Mucosa of stomach (tissue), 1 donor: ENCODE measurements at regions not wholly inside any gene's neighbourhood (a gene's known extent, or its start where the extent isn't known, plus 50 kb on each side); places are given as distances from the start of the nearest gene placed in this dataset.

ENCODE experiments used
- H3K27me3 ChIP-seq: one replicate; pipeline ENCODE4 v1.7.0; 2013; ENCODE audit warnings: mild to moderate bottlenecking, low read length; ENCODE audit not compliant: control insufficient read depth, insufficient read depth
- H3K36me3 ChIP-seq: one replicate; pipeline ENCODE4 v1.7.0; 2013; ENCODE audit warnings: low read length; ENCODE audit not compliant: control insufficient read depth, insufficient read depth
- H3K4me1 ChIP-seq: one replicate; pipeline ENCODE4 v1.7.0; 2013; ENCODE audit warnings: mild to moderate bottlenecking, low read length; ENCODE audit not compliant: control insufficient read depth, insufficient read depth
- H3K4me3 ChIP-seq: one replicate; pipeline ENCODE4 v1.7.0; 2013; ENCODE audit warnings: low read length
- H3K9ac ChIP-seq: one replicate; pipeline ENCODE4 v1.7.0; 2013; ENCODE audit warnings: mild to moderate bottlenecking, low read length, moderate library complexity
- H3K9me3 ChIP-seq: one replicate; pipeline ENCODE4 v1.7.0; 2013; ENCODE audit warnings: mild to moderate bottlenecking, low read length, moderate library complexity; ENCODE audit not compliant: control insufficient read depth
- donor health status: Pancreatic carcinoma.

DNA sequence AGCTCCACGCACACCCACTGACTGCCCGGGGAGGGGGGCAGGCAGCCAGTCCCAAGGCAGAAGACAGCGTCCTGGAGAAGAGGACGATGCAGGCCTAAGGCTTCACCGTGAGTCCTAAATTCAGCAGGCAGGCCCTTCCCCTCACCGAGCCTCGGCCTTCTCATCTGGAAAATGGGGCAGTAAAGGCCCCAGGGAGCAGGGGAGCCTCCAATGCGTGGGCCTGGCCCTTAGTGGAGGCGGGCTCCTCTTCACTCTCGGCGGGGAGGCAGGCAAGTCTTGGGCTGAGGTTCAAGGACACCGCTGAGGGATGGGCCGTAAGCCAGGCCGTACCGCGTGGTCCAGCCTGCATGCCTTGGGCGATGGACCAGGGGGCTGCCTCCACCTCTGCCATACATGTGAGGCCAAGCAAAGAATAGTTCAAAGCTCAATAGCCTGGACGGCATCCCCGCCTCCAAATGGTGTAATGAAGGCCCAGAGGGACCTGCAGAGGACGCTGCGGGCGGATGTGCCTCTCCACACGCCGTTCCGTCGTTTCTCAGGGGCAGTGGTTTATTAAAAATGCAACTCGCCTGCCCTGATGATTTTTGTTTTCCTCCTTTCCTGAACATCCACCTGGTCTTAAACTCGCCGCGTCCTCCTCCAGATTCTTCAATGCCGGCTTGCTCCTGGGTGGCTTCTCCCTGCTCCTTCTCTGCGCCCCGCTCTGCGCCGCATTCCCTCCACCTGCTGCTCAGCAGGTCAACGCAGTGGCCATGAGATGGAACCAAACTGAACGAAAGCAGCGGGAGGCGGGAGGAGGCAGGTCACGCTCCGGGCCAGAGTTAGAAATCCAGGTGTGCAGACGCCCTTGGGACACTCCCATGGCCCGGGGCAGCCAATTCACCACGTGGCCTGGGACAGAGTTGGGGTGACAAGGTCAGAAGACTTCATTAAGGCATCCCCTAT is 627.8 kb downstream of the TBC1D22A start:
- Histone ChIP-seq H3K36me3 (no peaks in the 10 kb centered on the region), H3K27me3 (no peaks in the 10 kb centered on the region), H3K4me1 (no peaks in the 10 kb centered on the region), H3K4me3 (no peak overlapping the region), H3K9ac (no peak overlapping the region), H3K9me3 (no peaks in the 10 kb centered on the region)

DNA sequence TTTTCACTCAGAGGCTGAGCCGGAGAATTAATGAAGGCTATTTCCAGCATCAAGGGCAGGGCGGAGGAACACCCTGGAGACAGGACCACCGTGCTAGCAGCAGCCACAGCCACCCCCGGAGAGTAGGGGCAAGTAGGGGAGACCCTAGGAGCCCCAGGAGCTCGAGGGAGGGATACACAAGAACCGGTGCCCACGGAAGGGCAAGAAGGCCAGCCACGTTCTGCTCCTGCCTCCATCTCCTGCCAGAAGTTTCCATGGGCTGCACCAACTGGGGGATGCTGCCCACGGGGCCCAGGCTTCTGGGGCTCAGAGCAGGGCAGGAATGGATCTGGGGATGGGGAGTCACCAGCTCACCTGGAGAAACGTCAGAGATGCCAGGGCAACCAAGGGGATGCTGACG is 626.8 kb downstream of the TBC1D22A start:
- H3K9me3 ChIP-seq = no peaks in the 10 kb centered on the region
- H3K4me3 ChIP-seq = no peak overlapping the region
- H3K4me1 ChIP-seq = no peaks in the 10 kb centered on the region
- no peak overlapping the region for H3K9ac ChIP-seq
- H3K27me3 ChIP-seq = no peaks in the 10 kb centered on the region
- no peaks in the 10 kb centered on the region for H3K36me3 ChIP-seq

DNA sequence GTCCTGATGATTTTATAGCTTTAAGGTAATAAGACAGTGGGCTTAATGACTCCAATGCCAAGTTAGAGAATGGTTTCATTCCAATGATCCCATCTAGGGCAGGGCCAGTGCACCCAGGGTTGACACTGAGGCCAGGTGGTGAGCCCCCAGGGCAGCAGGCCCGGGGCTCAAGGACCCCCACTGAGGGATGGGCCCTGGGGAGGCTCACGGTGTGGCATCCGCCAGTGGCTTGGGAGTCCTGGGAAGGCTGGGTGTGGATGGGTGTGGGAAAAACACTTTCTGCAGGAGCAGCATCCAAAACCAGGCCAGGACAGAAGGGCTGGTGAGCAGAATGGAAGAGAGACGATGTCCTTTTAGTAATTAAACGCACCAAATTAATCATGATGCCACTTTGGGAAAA is 626.3 kb downstream of the TBC1D22A start:
- H3K9me3 ChIP-seq = no peaks in the 10 kb centered on the region
- H3K36me3 ChIP-seq = no peaks in the 10 kb centered on the region
- no peaks in the 10 kb centered on the region for H3K4me1 ChIP-seq
- H3K27me3 ChIP-seq = no peaks in the 10 kb centered on the region
- H3K4me3 ChIP-seq = no peak overlapping the region
- H3K9ac ChIP-seq = no peak overlapping the region

DNA sequence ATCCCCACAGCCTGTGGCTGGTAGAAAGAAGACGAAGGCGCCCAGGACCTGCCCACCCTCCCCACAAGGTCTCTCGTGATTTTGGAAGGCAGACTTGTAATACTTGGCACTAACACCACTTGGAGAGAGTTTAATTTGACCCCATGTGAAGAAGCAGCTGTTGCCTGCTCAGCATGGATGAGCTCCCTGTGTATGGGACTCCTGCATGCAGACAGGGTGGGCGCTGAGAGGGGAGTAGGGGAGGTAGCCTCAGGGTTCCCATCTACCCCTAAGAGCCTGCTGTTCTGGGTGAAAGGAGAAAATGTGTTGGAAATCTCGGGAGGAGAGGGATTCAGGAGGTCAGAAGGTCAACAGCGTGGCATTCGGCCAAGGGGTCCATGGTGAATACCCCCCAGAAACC is 625.9 kb downstream of the TBC1D22A start:
- Histone ChIP-seq H3K4me3 (no peak overlapping the region), H3K4me1 (no peaks in the 10 kb centered on the region), H3K9ac (no peak overlapping the region), H3K36me3 (no peaks in the 10 kb centered on the region), H3K27me3 (no peaks in the 10 kb centered on the region), H3K9me3 (no peaks in the 10 kb centered on the region)

DNA sequence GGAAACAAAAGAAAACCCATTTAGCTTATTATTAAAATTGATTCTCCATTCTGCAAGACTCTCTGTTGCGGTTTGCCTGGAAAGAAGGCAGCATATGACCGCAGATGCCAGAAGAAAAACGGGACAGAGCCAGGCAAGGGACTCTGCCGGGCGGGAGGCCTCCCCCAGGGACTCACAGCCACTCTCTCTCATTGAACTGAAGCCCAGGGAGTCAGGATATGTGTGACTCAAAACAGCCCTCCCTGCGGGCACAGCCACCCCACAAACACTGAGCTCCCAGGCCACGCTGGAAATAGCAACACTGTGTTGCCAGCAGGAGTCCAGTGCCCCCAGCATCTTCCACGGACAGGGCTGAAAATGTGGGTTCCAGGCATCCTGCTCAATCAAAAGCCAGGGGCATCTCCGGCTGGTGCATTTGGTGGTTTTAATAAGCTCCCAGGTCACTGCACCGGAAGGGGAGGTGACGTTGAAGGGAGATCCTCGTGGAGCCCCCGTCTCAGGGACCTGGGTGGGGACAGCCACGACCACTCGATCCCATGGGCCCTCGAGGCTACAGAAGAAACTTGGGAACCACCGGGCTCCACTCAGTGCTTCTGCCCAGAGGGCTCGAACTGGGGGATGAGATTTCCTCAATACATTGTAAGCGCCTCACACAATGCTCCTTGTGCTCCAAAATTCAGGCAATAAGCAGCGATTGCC is 624.5 kb downstream of the TBC1D22A start:
- Histone ChIP-seq H3K4me1 (no peaks in the 10 kb centered on the region), H3K9ac (no peak overlapping the region), H3K27me3 (no peaks in the 10 kb centered on the region), H3K9me3 (no peaks in the 10 kb centered on the region), H3K36me3 (no peaks in the 10 kb centered on the region), H3K4me3 (no peak overlapping the region)

DNA sequence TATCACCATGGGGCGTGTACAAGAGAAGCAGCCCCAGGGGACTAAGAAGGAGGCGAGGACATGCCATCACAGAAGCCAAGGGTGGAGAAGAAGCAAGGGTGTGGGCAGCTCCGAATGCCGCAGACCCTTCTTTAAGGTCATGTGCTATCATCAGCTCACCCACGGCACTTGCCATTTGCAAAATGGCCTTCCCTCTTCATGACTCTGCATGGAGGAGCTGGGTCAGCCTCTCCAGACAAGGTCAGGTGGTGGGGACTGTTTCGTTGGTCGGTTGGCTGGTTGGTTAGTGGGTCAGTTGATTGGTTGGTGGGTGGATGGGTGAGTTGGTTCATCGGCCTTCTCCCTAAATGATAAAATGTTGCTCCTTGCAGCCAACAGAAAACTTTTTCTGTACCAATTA is 622.5 kb downstream of the TBC1D22A start:
- no peak overlapping the region for H3K4me3 ChIP-seq
- H3K27me3 ChIP-seq = no peaks in the 10 kb centered on the region
- H3K4me1 ChIP-seq = no peaks in the 10 kb centered on the region
- H3K9ac ChIP-seq = no peak overlapping the region
- no peaks in the 10 kb centered on the region for H3K9me3 ChIP-seq
- no peaks in the 10 kb centered on the region for H3K36me3 ChIP-seq

DNA sequence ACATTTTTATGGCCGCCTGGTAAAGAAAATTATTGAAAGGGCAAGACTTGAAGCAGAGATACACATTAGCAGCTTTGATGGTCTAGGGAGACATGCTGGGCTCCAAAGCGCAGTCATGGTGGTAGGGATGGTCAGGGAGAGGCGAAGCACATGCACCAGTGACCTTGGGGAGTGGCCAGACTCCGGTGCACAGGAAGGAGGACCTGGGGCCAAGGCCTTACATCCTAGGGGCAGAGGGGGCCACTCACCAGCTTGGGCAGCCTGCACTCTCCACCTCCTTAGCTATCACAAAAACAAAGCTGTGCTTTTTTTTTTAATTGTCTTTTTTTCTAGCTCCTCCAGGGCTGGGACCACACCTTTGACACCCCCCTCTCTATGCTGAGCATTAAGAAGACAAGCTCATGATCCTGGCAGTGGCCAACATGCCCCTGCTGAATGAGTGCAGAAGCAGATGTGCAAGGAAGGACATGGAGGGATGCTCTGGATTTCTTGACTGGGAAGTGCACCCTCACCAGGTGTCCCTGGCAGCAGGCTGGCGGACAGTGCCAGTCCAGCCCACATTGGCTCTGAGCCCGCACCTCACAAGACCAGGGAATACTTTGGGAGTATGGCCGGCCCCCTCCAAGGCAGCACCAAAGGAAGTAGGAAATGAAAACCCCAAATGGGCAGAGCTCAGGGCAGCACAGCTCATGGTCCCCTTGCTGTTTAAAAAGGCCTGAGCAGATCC is 619.9 kb downstream of the TBC1D22A start:
- Histone ChIP-seq H3K4me3 (no peak overlapping the region), H3K36me3 (no peaks in the 10 kb centered on the region), H3K9ac (no peak overlapping the region), H3K27me3 (no peaks in the 10 kb centered on the region), H3K4me1 (no peaks in the 10 kb centered on the region), H3K9me3 (no peaks in the 10 kb centered on the region)

DNA sequence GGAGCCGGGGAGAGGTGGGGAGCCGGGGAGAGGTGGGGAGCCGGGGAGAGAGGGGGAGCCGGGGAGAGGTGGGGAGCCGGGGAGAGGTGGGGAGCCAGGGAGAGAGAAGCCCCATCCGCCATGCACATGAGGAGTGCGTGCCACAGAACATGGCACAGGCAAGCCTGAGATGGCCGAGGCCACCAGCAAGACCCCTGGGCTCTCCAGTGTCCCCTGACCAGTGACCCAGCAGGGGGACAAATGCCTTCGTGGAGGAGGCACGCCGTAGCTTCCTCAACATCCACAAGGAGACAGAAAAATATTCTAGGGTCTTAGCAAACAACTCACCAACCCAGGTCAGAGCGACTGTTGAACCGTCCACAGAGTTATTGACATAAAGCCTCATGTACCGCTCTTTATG is 618.8 kb downstream of the TBC1D22A start:
- no peak overlapping the region for H3K4me3 ChIP-seq
- H3K27me3 ChIP-seq = no peaks in the 10 kb centered on the region
- no peaks in the 10 kb centered on the region for H3K36me3 ChIP-seq
- H3K9ac ChIP-seq = no peak overlapping the region
- H3K4me1 ChIP-seq = no peaks in the 10 kb centered on the region
- H3K9me3 ChIP-seq = no peaks in the 10 kb centered on the region

DNA sequence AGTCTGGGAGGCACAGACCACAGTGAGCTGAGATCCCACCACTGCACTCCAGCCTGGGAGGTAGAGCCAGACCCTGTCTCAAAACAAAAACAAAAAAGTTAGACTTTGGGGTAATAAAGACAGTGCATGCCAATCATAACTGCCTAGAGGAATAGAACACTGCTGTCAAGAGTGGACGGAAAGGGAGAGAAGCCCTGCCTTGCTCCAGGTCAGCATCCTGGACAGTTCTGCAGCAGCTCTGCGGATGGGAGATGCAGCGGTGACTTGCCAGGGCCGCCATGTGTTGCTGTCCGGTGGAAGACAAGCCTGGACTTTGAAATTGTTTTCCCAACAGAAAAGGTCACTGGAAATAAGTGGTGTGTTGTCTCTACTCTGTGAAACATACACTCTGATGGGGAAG is 618.2 kb downstream of the TBC1D22A start:
- H3K27me3 ChIP-seq = no peaks in the 10 kb centered on the region
- H3K9ac ChIP-seq = no peak overlapping the region
- H3K4me3 ChIP-seq = no peak overlapping the region
- no peaks in the 10 kb centered on the region for H3K4me1 ChIP-seq
- no peaks in the 10 kb centered on the region for H3K36me3 ChIP-seq
- no peaks in the 10 kb centered on the region for H3K9me3 ChIP-seq

DNA sequence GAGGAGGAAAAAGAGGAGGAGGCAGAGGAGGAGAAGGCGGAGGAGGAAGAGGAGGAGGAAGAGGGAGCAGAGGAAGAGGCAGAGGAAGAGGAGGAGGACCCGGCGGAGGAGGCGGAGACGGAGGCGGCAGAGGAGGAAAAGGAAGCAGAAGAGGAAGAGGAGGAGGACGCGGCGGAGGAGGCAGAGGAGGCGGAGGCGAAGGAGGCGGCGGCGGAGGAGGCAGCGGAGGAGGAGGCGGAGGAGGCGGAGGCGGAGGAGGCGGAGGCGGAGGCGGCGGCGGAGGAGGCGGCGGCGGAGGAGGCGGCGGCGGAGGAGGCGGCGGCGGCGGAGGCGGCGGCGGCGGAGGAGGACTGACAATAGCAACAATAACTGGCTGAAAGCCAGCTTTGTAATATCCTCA is 616.6 kb downstream of the TBC1D22A start:
- H3K4me3 ChIP-seq = no peak overlapping the region
- H3K9ac ChIP-seq = no peak overlapping the region
- H3K27me3 ChIP-seq = no peaks in the 10 kb centered on the region
- no peaks in the 10 kb centered on the region for H3K9me3 ChIP-seq
- H3K36me3 ChIP-seq = no peaks in the 10 kb centered on the region
- H3K4me1 ChIP-seq = no peaks in the 10 kb centered on the region

DNA sequence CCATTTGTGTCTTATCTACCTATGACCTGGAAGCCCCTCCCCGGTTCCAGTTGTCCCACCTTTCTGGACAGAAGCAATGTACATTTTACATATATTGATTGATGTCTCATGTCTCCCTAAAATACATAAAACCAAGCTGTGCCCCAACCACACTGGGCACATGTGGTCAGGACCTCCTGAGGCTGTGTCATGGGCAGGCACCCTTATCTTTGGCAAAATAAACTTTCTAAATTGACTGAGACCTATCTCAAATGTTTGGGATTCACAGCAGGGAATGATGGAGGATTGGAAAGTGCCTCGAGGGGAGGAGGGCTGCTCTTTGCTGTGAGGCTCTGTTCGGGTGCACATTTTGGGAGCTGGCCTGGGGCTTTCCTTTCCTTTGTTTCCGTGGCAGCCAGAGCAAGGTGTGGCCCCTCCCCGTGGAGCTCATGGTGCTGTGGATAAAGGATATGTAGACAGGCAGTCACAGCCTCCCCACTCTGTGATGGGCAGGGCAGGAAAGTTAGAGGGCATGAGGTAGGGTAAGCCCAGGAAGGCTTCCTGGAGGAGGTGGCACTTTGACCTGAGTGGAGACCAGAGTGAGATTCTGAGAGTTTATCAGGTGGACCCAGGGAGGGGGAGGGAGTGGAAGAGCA is 615.6 kb downstream of the TBC1D22A start:
- H3K4me1 ChIP-seq = no peaks in the 10 kb centered on the region
- no peaks in the 10 kb centered on the region for H3K9me3 ChIP-seq
- H3K4me3 ChIP-seq = no peak overlapping the region
- no peak overlapping the region for H3K9ac ChIP-seq
- no peaks in the 10 kb centered on the region for H3K36me3 ChIP-seq
- H3K27me3 ChIP-seq = no peaks in the 10 kb centered on the region
